ENCODE measurements at regions not wholly inside any gene's neighbourhood (a gene's known extent, or its start where the extent isn't known, plus 50 kb on each side); places are given as distances from the start of the nearest gene placed in this dataset.

GRCh38 chr1:193631306-193631705 is 444.9 kb upstream of the B3GALT2 start:
- TF ChIP-seq CTCF (IDR thresholded peaks at IDR 0.05) (no peak), POLR2A (IDR thresholded peaks at IDR 0.05) (no peak)

Measured in thyroid gland (tissue), 4 donors.